SU-DHL-6 (cell line): ENCODE measurements at regions not wholly inside any gene's neighbourhood (a gene's known extent, or its start where the extent isn't known, plus 50 kb on each side); places are given as distances from the start of the nearest gene placed in this dataset.

Experiments used
- CTCF ChIP-seq: fragments of 200-600 bp; sonication (generic); IDR thresholded peaks from one replicate; pipeline ENCODE4 v1.5.1; 2017; ENCODE audit warnings: antibody characterized with exemption, mild to moderate bottlenecking, low read length, moderate library complexity; ENCODE audit not compliant: insufficient read depth, poor library complexity, severe bottlenecking
- EZH2phosphoT487 ChIP-seq: fragments of 200-600 bp; sonication (generic), shearing (Covaris generic); conservative IDR thresholded peaks from 2 replicates; pipeline ENCODE4 v1.6.1; 2018; ENCODE audit warnings: mild to moderate bottlenecking, antibody characterized with exemption, low read length, moderate library complexity, mixed read lengths

DNA sequence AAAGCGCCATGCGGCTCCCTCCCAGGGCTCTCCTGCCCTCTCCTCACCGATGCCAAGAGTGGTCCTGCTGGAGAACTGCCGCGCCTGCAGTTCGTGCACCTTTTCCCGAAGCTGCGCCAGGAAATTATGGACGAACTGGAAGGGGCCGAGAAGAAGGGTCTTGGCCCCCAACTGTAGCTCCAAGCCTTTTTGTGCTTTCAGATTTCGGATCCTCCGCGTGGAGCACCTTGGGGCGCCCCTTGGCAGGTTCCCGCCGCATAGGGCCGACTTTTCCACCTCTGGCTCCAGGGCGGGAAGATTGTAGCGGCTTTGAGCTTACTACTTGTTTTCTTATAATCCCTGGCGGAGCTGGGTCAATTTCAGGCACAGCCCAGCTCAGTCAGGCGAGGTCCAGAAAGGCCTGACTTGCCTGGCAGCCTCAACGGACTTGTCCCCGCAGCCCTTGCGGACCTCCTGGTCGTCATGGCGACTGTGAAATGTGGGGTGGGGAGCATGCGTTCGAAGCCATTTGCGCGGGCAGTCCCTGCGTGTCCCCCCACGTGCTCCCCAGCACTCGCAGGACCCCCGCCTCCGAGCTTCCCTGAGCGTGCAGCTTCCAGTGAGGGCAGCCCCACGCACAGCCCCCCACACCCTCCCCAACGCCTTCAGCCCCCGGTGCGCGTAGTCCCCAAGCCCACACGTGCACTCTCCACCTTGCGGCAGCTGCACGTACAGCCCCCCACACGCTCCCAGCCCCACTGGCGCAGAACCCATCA lies 129.9 kb downstream of the KBTBD2 start:
- TF ChIP-seq CTCF = no peak
- no peak for TF ChIP-seq EZH2phosphoT487
